ENCODE measurements at regions not wholly inside any gene's neighbourhood (a gene's known extent, or its start where the extent isn't known, plus 50 kb on each side); places are given as distances from the start of the nearest gene placed in this dataset.

- DNase-seq (ENCODE audit: low read depth) = no peak
- in situ Hi-C loops (cut with HindIII; ENCODE audit: low sequenced_read_pairs) = no loop called here
- H3K4me3 ChIP-seq (ENCODE audit: low read depth, low read length) = no peak overlapping the region
- no peak for TF ChIP-seq CTCF (IDR thresholded peaks at IDR 0.05; ENCODE audit: low read depth, low read length, missing control alignments)
Observed at GRCh38 chr1:55751776-55752175, 536.6 kb upstream of the USP24 start.

GRCh38 chr1:55750628-55750995 is 535.4 kb upstream of the USP24 start:
- TF ChIP-seq CTCF (IDR thresholded peaks at IDR 0.05; ENCODE audit: low read depth, low read length, missing control alignments) = no peak
- no peak for DNase-seq (ENCODE audit: low read depth)
- in situ Hi-C loops (cut with HindIII; ENCODE audit: low sequenced_read_pairs) = no loop called here
- no peak overlapping the region for H3K4me3 ChIP-seq (ENCODE audit: low read depth, low read length)

GRCh38 chr1:55749975-55750627 is 534.9 kb upstream of the USP24 start:
- H3K4me3 ChIP-seq (ENCODE audit: low read depth, low read length) = no peak overlapping the region
- no peak for DNase-seq (ENCODE audit: low read depth)
- TF ChIP-seq CTCF (IDR thresholded peaks at IDR 0.05; ENCODE audit: low read depth, low read length, missing control alignments) = no peak
- in situ Hi-C loops (cut with HindIII; ENCODE audit: low sequenced_read_pairs) = no loop called here

GRCh38 chr1:55747408-55747841 is 532.3 kb upstream of the USP24 start:
- no peak overlapping the region for H3K4me3 ChIP-seq (ENCODE audit: low read depth, low read length)
- in situ Hi-C loops (cut with HindIII; ENCODE audit: low sequenced_read_pairs) = no loop called here
- DNase-seq (ENCODE audit: low read depth) = no peak
- no peak for TF ChIP-seq CTCF (IDR thresholded peaks at IDR 0.05; ENCODE audit: low read depth, low read length, missing control alignments)

GRCh38 chr1:55746710-55747109 is 531.5 kb upstream of the USP24 start:
- no peak for TF ChIP-seq CTCF (IDR thresholded peaks at IDR 0.05; ENCODE audit: low read depth, low read length, missing control alignments)
- no peak overlapping the region for H3K4me3 ChIP-seq (ENCODE audit: low read depth, low read length)
- no peak for DNase-seq (ENCODE audit: low read depth)
- in situ Hi-C loops (cut with HindIII; ENCODE audit: low sequenced_read_pairs) = no loop called here

GRCh38 chr1:55741516-55741915 is 526.4 kb upstream of the USP24 start:
- in situ Hi-C loops (cut with HindIII; ENCODE audit: low sequenced_read_pairs) = no loop called here
- H3K4me3 ChIP-seq (ENCODE audit: low read depth, low read length) = no peak overlapping the region
- TF ChIP-seq CTCF (IDR thresholded peaks at IDR 0.05; ENCODE audit: low read depth, low read length, missing control alignments) = no peak
- DNase-seq (ENCODE audit: low read depth) = no peak

Data from astrocyte of the cerebellum (primary cell).